Activated CD4-positive, alpha-beta T cell treated with anti-CD3 and anti-CD28 coated beads for 24 hours (primary cell): ENCODE measurements at regions not wholly inside any gene's neighbourhood (a gene's known extent, or its start where the extent isn't known, plus 50 kb on each side); places are given as distances from the start of the nearest gene placed in this dataset.

Source experiments
- DNase-seq, 2 donors: peaks; one replicate each; pipeline ENCODE4 v3.0.0-alpha.2; 2020; ENCODE audit warnings: low read depth in 2 of 2

- no peak for DNase-seq
These were observed 110.5 kb upstream of the RFC3 start for GRCh38 chr13:33707449-33707848.

GRCh38 chr13:33710924-33711323, 107.0 kb upstream of the RFC3 start:
- no peak for DNase-seq

- no peak for DNase-seq
These were observed 106.5 kb upstream of the RFC3 start for GRCh38 chr13:33711436-33711835.

GRCh38 chr13:33717775-33718174, 100.2 kb upstream of the RFC3 start:
- DNase-seq, result no peak

- DNase-seq, result no peak
These were observed 96.2 kb upstream of the RFC3 start for GRCh38 chr13:33721724-33722123.

GRCh38 chr13:33722216-33722915, 95.6 kb upstream of the RFC3 start:
- no peak for DNase-seq

GRCh38 chr13:33723365-33723764, 94.6 kb upstream of the RFC3 start:
- no peak for DNase-seq

GRCh38 chr13:33723772-33724435, 94.0 kb upstream of the RFC3 start:
- peak; percentile 38 to 48 for DNase-seq

- DNase-seq, result no peak
These were observed 92.6 kb upstream of the RFC3 start for GRCh38 chr13:33725340-33725739.

GRCh38 chr13:33727297-33728083, 90.5 kb upstream of the RFC3 start:
- DNase-seq, result no peak

- DNase-seq, result no peak
These were observed 89.5 kb upstream of the RFC3 start for GRCh38 chr13:33728271-33729037.

DNA sequence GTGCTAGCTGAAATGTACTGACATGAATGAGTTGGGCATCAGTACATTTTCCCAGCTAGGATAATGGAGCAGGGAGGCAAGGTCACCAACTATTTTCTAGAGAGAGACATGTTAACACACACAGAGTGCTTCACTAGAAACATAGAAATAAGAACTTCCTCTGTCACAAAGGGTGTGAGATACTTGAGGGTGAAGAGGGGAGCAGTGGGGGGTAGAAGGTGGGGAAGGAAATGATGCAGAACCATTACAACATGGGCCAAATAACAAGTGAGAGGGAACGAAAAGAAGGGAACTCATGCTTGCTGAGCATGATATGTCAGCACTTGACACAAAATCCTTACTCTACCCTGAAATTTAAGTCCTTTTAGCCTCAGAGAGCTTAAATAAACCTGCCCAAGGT, 87.8 kb upstream of the RFC3 start:
- no peak for DNase-seq

- no peak for DNase-seq
These were observed 87.3 kb upstream of the RFC3 start for GRCh38 chr13:33730619-33731018.

DNA sequence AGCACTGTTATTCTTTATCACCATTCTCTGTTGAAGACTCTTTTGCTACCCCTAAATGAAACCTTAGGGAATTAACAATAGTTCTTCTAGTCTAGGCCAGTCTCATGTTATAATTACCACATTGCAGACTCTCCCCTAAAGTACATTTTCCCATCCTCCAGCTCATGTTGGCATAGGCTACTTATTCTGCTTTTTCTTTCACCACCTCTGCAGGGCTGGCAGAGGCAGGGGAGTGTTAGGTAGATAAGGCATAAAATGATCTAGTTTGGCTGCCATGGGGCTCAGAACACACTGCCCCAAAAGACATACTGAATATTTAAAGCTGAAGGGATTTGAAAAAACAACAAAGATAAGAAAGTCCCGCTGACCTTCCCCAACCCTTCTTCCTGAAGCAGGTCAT, 82.7 kb upstream of the RFC3 start:
- no peak for DNase-seq

DNA sequence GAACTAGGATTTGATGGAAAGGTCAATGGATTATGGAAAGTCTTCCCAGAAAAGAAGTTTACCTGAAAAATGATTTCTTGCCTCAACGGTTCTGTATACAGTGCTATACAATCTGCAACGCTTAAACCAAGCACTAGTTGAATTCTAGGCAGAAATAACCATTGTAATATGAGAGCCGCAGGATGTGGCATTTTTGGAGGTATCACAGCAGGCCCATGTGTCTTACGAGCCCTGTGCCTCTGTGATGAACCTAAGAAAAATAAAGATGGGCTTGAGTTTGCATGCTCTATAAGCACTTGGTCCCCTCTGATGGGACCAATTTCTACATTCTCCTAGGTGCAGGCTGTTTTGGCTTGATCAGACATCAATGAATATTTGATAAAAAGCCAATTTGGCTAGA, 78.7 kb upstream of the RFC3 start:
- DNase-seq, result no peak

DNA sequence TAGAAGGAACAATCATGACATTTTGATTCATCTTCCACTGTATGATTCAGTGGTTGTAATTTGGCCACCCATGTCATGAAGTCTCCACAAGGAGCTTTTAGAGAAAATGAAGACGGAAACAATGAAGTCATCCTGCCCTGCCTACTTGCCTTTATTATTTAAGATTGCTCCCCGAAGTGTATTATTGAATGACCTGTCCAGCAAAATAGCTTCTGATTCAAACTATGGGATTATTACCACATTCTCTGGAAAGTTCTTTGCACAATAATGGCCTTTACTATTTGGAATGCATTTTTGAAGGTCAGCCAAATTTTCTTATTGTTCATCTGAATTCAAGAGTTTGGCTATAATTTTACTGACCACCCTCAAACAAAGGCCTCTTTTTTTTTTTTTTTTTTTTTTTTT, 77.8 kb upstream of the RFC3 start:
- DNase-seq, result no peak

DNA sequence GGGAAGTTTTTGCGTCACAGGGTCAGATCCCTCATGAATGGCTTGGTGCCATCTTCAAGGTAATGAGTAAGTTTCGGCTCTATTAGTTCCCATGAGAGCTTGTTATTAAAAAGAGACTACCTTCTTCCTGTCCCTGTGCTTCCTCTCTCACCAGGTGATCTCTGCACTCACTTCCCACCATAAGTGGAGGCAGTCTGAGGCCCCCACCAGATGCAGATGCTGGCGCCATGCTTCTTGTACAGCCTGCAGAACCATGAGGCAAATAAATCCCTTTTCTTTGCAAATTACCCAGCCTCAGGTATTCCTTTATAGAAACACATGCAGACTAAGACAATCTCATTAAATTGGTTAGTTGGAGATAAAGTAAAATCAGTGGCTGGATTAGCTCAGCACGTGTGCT, 75.6 kb upstream of the RFC3 start:
- DNase-seq, result no peak

DNA sequence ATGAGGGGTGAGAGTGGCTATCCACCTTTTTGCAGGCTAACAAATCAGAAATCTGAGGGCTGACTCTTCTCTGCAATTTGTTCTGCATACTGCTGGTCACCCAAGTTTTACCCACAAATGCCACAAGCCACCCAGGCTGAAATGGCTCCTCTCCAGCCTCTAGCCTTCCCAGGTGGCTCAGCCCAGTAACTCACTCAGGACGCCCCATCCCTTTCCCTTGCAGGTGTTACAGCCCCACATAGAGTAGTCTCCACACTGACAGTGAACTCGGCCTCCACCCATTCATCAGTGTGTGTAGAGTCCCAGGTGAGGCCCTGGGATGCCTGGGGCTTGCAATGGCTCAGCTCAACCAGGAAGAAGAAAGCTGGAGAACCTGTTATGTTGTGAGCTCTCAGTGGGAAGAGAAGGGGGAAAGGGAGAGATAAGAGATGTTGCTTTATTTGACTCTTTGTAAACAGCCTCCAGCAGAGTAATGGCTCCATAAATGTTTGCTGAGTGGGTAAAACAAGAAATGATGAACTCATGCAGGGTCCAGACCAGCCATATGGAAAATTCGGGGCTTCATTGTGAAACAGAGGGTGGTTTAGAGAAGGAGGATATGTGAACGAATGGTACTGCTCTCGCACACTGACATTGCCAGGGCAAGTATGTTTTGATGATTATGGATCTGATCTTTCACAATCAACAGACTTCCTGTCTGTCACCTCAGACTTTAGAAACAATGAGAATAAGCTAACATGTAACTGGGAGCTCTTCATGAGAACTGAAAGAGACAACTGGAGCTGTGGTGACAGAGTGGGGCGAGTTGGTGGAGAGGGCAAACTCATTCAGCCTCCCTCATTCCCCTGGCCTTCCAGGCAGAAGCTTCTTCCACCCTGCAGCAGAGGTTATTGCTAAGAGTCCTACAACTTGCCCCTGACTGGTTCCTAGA, 74.2 kb upstream of the RFC3 start:
- no peak for DNase-seq

GRCh38 chr13:33744589-33745369, 73.2 kb upstream of the RFC3 start:
- no peak for DNase-seq
